ENCODE measurements at regions not wholly inside any gene's neighbourhood (a gene's known extent, or its start where the extent isn't known, plus 50 kb on each side); places are given as distances from the start of the nearest gene placed in this dataset.

GRCh38 chr11:10359171-10359570 is 54.3 kb downstream of the ADM start:
- TF ChIP-seq CTCF (IDR thresholded peaks at IDR 0.05) (no peak), EZH2 (IDR thresholded peaks at IDR 0.05; ENCODE audit: borderline replicate concordance, insufficient read depth, low read depth, low read length, poor library complexity, severe bottlenecking) (no peak)

Data from B cell (primary cell).